Keratinocyte (primary cell): ENCODE measurements at regions not wholly inside any gene's neighbourhood (a gene's known extent, or its start where the extent isn't known, plus 50 kb on each side); places are given as distances from the start of the nearest gene placed in this dataset.

ENCODE experiments used
- DNase-seq: peaks from one replicate; pipeline ENCODE4 v3.0.0-alpha.2; 2011; ENCODE audit warnings: low read depth, missing footprints, low spot score
- FAIRE-seq: peaks from 2 replicates; lab custom pipeline; 2011; peaks lifted over from hg19 to GRCh38; lab: Jason Lieb, UNC
- H2AFZ ChIP-seq: 2 replicates; pipeline ENCODE4 v1.6.0; 2012; ENCODE audit warnings: low read length, control low read depth, inconsistent platforms; ENCODE audit not compliant: control insufficient read depth
- H3K27ac ChIP-seq: 2 replicates; pipeline ENCODE4 v1.5.1; 2011; ENCODE audit warnings: low read length; ENCODE audit not compliant: control insufficient read depth, insufficient read depth
- H3K27me3 ChIP-seq: 3 replicates; pipeline ENCODE4 v1.6.0; 2011; ENCODE audit warnings: low read length; ENCODE audit not compliant: control insufficient read depth, insufficient read depth; ENCODE audit errors: extremely low read depth
- H3K36me3 ChIP-seq, 2 experiments: 2 replicates in 1 of 2; 3 replicates in 1 of 2; pipeline ENCODE4 v1.5.1; 2011; ENCODE audit warnings: low read length in 2 of 2, mild to moderate bottlenecking in 1 of 2; ENCODE audit not compliant: control insufficient read depth in 2 of 2, insufficient read depth in 2 of 2; ENCODE audit errors: extremely low read depth in 1 of 2
- H3K4me1 ChIP-seq: 3 replicates; pipeline ENCODE4 v1.5.1; 2011; ENCODE audit warnings: low read length; ENCODE audit not compliant: control insufficient read depth, insufficient read depth; ENCODE audit errors: extremely low read depth
- H3K4me2 ChIP-seq: 3 replicates; pipeline ENCODE4 v1.6.0; 2011; ENCODE audit warnings: low read depth, low read length; ENCODE audit not compliant: control insufficient read depth, insufficient read depth; ENCODE audit errors: extremely low read depth
- H3K4me3 ChIP-seq, 3 experiments: fragments of 200-600 bp in 1 of 3; sonication (generic) in 1 of 3; 2 replicates in 2 of 3; 3 replicates in 1 of 3; pipeline ENCODE4 v1.5.1; 2011 to 2016; ENCODE audit warnings: low read length in 3 of 3, mild to moderate bottlenecking in 3 of 3, control low read depth in 2 of 3, inconsistent platforms in 1 of 3, low read depth in 1 of 3, mixed read lengths in 1 of 3, mixed run types in 1 of 3, moderate library complexity in 1 of 3; ENCODE audit not compliant: control insufficient read depth in 2 of 3, insufficient read depth in 2 of 3; ENCODE audit errors: extremely low read depth in 1 of 3
- H3K79me2 ChIP-seq: 2 replicates; pipeline ENCODE4 v1.6.0; 2012; ENCODE audit warnings: low read length; ENCODE audit not compliant: control insufficient read depth, insufficient read depth
- H3K9ac ChIP-seq: 3 replicates; pipeline ENCODE4 v1.6.0; 2011; ENCODE audit warnings: low read length; ENCODE audit not compliant: control insufficient read depth, insufficient read depth; ENCODE audit errors: extremely low read depth
- H3K9me1 ChIP-seq: 3 replicates; pipeline ENCODE4 v1.6.0; 2011; ENCODE audit warnings: low read length; ENCODE audit not compliant: control insufficient read depth, insufficient read depth; ENCODE audit errors: extremely low read depth
- H3K9me3 ChIP-seq: 2 replicates; pipeline ENCODE4 v1.5.1; 2012; ENCODE audit warnings: low read depth, low read length; ENCODE audit not compliant: control insufficient read depth
- H4K20me1 ChIP-seq: 3 replicates; pipeline ENCODE4 v1.6.0; 2011; ENCODE audit warnings: low read length; ENCODE audit not compliant: control insufficient read depth, insufficient read depth; ENCODE audit errors: extremely low read depth
- CTCF ChIP-seq, 3 experiments: IDR thresholded peaks in 1 of 3; conservative IDR thresholded peaks in 1 of 3; optimal IDR thresholded peaks in 1 of 3; 2 replicates in 2 of 3; 3 replicates in 1 of 3; pipeline versions ENCODE3 to v1.5.1; 2011; ENCODE audit warnings: low read length in 3 of 3, mild to moderate bottlenecking in 3 of 3, moderate library complexity in 2 of 3, control low read depth in 1 of 3, inconsistent platforms in 1 of 3; ENCODE audit not compliant: insufficient read depth in 2 of 3; ENCODE audit errors: extremely low read depth in 1 of 3
- EZH2 ChIP-seq: IDR thresholded peaks from one replicate; pipeline ENCODE4 v1.6.1; 2012; ENCODE audit warnings: inconsistent platforms, mild to moderate bottlenecking, low read length, moderate library complexity
- dilution Hi-C: fragments of 300-500 bp; cut with MboI; formaldehyde crosslinking; loops from one replicate; pipeline ENCODE4 v1.7.0; 2020; ENCODE audit warnings: low sequenced_read_pairs; ENCODE audit not compliant: extremely low pct_ligation_motif_present

DNA sequence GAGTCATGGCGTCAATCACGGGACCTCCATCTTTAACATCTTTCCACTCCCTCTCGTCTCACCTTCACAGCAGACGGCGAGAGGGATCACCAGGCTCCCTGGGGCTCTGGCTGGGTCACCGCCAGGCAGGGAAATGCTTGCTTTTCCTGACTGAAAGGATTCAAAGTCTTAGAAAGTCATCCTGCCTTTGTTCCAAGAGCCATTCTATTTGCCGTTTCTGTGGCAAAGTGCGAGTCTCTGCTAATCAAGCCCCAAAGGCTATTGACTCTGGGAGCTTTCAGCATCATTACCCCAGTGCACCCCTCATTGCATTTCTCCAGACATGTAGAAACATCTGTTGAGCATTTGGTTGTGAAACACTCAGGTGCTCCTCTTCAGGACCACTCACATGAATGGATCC lies 69.6 kb downstream of the GSC start:
- Histone ChIP-seq H3K27ac (no peak overlapping the region), H4K20me1 (no peaks in the 10 kb centered on the region), H3K9me1 (no peaks in the 10 kb centered on the region), H3K4me3 (no peak overlapping the region), H3K9me3 (no peaks in the 10 kb centered on the region), H3K4me2 (no peak overlapping the region), H3K79me2 (no peaks in the 10 kb centered on the region), H3K27me3 (no peaks in the 10 kb centered on the region), H2AFZ (no peak overlapping the region), H3K36me3 (no peaks in the 10 kb centered on the region), H3K4me1 (peaks cover 5% of the 10 kb centered on the region), H3K9ac (no peak overlapping the region)
- dilution Hi-C loops: no loop called here
- FAIRE-seq: no peak
- no peak for DNase-seq
- TF ChIP-seq CTCF (optimal IDR thresholded peaks at IDR 0.05 in 1 of 3, IDR thresholded peaks at IDR 0.05 in 1 of 3, conservative IDR thresholded peaks at IDR 0.05 in 1 of 3; ENCODE audit: extremely low read depth in 1 of 3, insufficient read depth in 2 of 3, low read length in 3 of 3) (no peak), EZH2 (no peak)

- no peak for TF ChIP-seq CTCF (optimal IDR thresholded peaks at IDR 0.05 in 1 of 3, IDR thresholded peaks at IDR 0.05 in 1 of 3, conservative IDR thresholded peaks at IDR 0.05 in 1 of 3; ENCODE audit: extremely low read depth in 1 of 3, insufficient read depth in 2 of 3, low read length in 3 of 3)
- no peak for TF ChIP-seq EZH2
- Histone ChIP-seq H3K9me3 (no peaks in the 10 kb centered on the region), H3K9ac (no peak overlapping the region), H3K4me3 (no peak overlapping the region), H3K27me3 (no peaks in the 10 kb centered on the region), H3K9me1 (no peaks in the 10 kb centered on the region), H4K20me1 (no peaks in the 10 kb centered on the region), H2AFZ (no peak overlapping the region), H3K4me1 (peaks cover 5% of the 10 kb centered on the region), H3K79me2 (no peaks in the 10 kb centered on the region), H3K27ac (no peak overlapping the region), H3K36me3 (no peaks in the 10 kb centered on the region), H3K4me2 (no peak overlapping the region)
- dilution Hi-C loops: no loop called here
- DNase-seq (no peak), FAIRE-seq (no peak)
These were observed 70.1 kb downstream of the GSC start for GRCh38 chr14:94699831-94700230.
